HuH-7 (cell line): ENCODE measurements at regions not wholly inside any gene's neighbourhood (a gene's known extent, or its start where the extent isn't known, plus 50 kb on each side); places are given as distances from the start of the nearest gene placed in this dataset.

Experiments
- DNase-seq: peaks from one replicate; pipeline ENCODE4 v3.0.0; 2011; ENCODE audit warnings: low spot score

GRCh38 chr2:223107825-223108224, 55.8 kb downstream of the KCNE4 start:
- DNase-seq: no peak

- no peak for DNase-seq
Observed at GRCh38 chr2:223108351-223109050, 56.5 kb downstream of the KCNE4 start.

- DNase-seq: no peak
Observed at GRCh38 chr2:223109341-223109740, 57.4 kb downstream of the KCNE4 start.

GRCh38 chr2:223113161-223113560, 61.2 kb downstream of the KCNE4 start:
- no peak for DNase-seq

- no peak for DNase-seq
Observed at GRCh38 chr2:223114170-223114569, 62.2 kb downstream of the KCNE4 start.

GRCh38 chr2:223114917-223115316, 62.9 kb downstream of the KCNE4 start:
- DNase-seq: no peak

GRCh38 chr2:223117533-223117932, 65.5 kb downstream of the KCNE4 start:
- no peak for DNase-seq

- DNase-seq: no peak
Observed at GRCh38 chr2:223121283-223121682, 69.3 kb downstream of the KCNE4 start.

GRCh38 chr2:223122781-223123180, 70.8 kb downstream of the KCNE4 start:
- no peak for DNase-seq

GRCh38 chr2:223123855-223124610, 72.0 kb downstream of the KCNE4 start:
- no peak for DNase-seq

GRCh38 chr2:223141606-223142005, 89.6 kb downstream of the KCNE4 start:
- no peak for DNase-seq

- DNase-seq: no peak
Observed at GRCh38 chr2:223142118-223142517, 90.1 kb downstream of the KCNE4 start.

- DNase-seq: no peak
Observed at GRCh38 chr2:223147431-223147830, 95.4 kb downstream of the KCNE4 start.

- DNase-seq: no peak
Observed at GRCh38 chr2:223148516-223148915, 96.5 kb downstream of the KCNE4 start.

- DNase-seq: no peak
Observed at GRCh38 chr2:223155956-223156355, 104.0 kb downstream of the KCNE4 start.

GRCh38 chr2:223161873-223162458, 110.0 kb downstream of the KCNE4 start:
- no peak for DNase-seq

- no peak for DNase-seq
Observed at GRCh38 chr2:223165423-223166214, 113.6 kb downstream of the KCNE4 start.

GRCh38 chr2:223166215-223166493, 114.2 kb downstream of the KCNE4 start:
- no peak for DNase-seq

- DNase-seq: no peak
Observed at GRCh38 chr2:223166983-223167650, 115.1 kb downstream of the KCNE4 start.

- DNase-seq: no peak
Observed at GRCh38 chr2:223169830-223170605, 118.0 kb downstream of the KCNE4 start.

GRCh38 chr2:223176970-223177369, 125.0 kb downstream of the KCNE4 start:
- no peak for DNase-seq
